K562 (cell line): ENCODE measurements at regions not wholly inside any gene's neighbourhood (a gene's known extent, or its start where the extent isn't known, plus 50 kb on each side); places are given as distances from the start of the nearest gene placed in this dataset.

Experiments
- ATAC-seq: fragments of 200-7000 bp; cut with Tn5 transposase; 3 replicates; pipeline ENCODE4 v1.9.1; 2020; ENCODE audit warnings: moderate library complexity
- BruUV-seq: library from RNA; stranded (reverse); fragments of 400-500 nt; replicated peaks from 2 replicates; lab custom pipeline; 2021; lab: Mats Ljungman, UMichigan
- CTCF ChIA-PET: fragments of 300-600 bp; formaldehyde crosslinking; extraction: SDS; loops from one replicate; lab custom pipeline; 2021; ENCODE audit warnings: low intra/inter-chr PET ratio; lab: Yijun Ruan, JAX
- POLR2A ChIA-PET: fragments of 300-600, 350-650 bp; sonication (Branson Sonifier 250); formaldehyde crosslinking; extraction: SDS; loops from one replicate; lab custom pipeline; 2021; ENCODE audit warnings: antibody characterized with exemption, inconsistent platforms; lab: Yijun Ruan, JAX
- DNase-seq, 4 experiments: peaks; one replicate each; pipeline versions ENCODE4 v3.0.0 to v3.0.0-alpha.2; 2011 to 2018; ENCODE audit warnings: low spot score in 3 of 4, mixed read lengths in 3 of 4; ENCODE audit errors: extremely low read depth in 1 of 4
- FAIRE-seq: peaks from 2 replicates; lab custom pipeline; 2011; peaks lifted over from hg19 to GRCh38; lab: Jason Lieb, UNC
- H2AFZ ChIP-seq: 2 replicates; pipeline ENCODE4 v1.6.0; 2011; ENCODE audit warnings: low read depth, low read length, control low read depth, inconsistent platforms
- H3K27ac ChIP-seq: fragments of 200-600 bp; 3 replicates; pipeline ENCODE4 v1.8.0; 2011; ENCODE audit warnings: low read depth, mild to moderate bottlenecking, control low read depth, inconsistent platforms, low read length, moderate library complexity, mixed read lengths; ENCODE audit errors: extremely low read depth
- H3K27me3 ChIP-seq, 2 experiments: fragments of 300-600 bp in 1 of 2; 2 replicates in 1 of 2; 3 replicates in 1 of 2; pipeline versions ENCODE4 v1.6.0 to v1.8.0; 2011; ENCODE audit warnings: inconsistent platforms in 2 of 2, low read length in 2 of 2, mild to moderate bottlenecking in 1 of 2, mixed read lengths in 1 of 2, moderate library complexity in 1 of 2; ENCODE audit not compliant: control insufficient read depth in 2 of 2, insufficient read depth in 2 of 2
- H3K36me3 ChIP-seq: fragments of 300-600 bp; 3 replicates; pipeline ENCODE4 v1.8.0; 2011; ENCODE audit warnings: mild to moderate bottlenecking, low read length, inconsistent platforms; ENCODE audit not compliant: control insufficient read depth, insufficient read depth
- H3K4me1 ChIP-seq, 2 experiments: fragments of 200-600 bp in 1 of 2; replicated peaks in 1 of 2; 2 replicates in 1 of 2; 3 replicates in 1 of 2; pipeline versions ENCODE4 v1.5.1 to v1.8.0; 2011; ENCODE audit warnings: inconsistent platforms in 2 of 2, low read length in 2 of 2, mild to moderate bottlenecking in 1 of 2, mixed read lengths in 1 of 2, moderate library complexity in 1 of 2; ENCODE audit not compliant: control insufficient read depth in 2 of 2, insufficient read depth in 2 of 2
- H3K4me2 ChIP-seq: 2 replicates; pipeline ENCODE4 v1.6.1; 2011; ENCODE audit warnings: low read length, control low read depth, inconsistent platforms, mixed read lengths; ENCODE audit not compliant: insufficient read depth
- H3K4me3 ChIP-seq: fragments of 200-600 bp; sonication (generic), shearing (Covaris generic); 2 replicates; pipeline ENCODE4 v1.5.1; 2016; ENCODE audit warnings: control low read depth, inconsistent platforms
- H3K79me2 ChIP-seq: fragments of 200-600 bp; 3 replicates; pipeline ENCODE4 v1.8.0; 2011; ENCODE audit warnings: low read length, inconsistent platforms; ENCODE audit not compliant: control insufficient read depth, insufficient read depth
- H3K9ac ChIP-seq, 2 experiments: 2 replicates each; pipeline versions ENCODE4 v1.6.0 to v1.6.1; 2011; ENCODE audit warnings: low read depth in 2 of 2, low read length in 2 of 2, control low read depth in 1 of 2, inconsistent platforms in 1 of 2, mild to moderate bottlenecking in 1 of 2, mixed read lengths in 1 of 2; ENCODE audit not compliant: insufficient read depth in 1 of 2
- H3K9me1 ChIP-seq: one replicate; pipeline ENCODE4 v1.6.0; 2011; ENCODE audit warnings: inconsistent platforms, mild to moderate bottlenecking, low read length, moderate library complexity; ENCODE audit not compliant: control insufficient read depth, insufficient read depth
- H3K9me3 ChIP-seq: replicated peaks from 2 replicates; pipeline ENCODE4 v1.5.1; 2011; ENCODE audit warnings: low read depth, low read length, inconsistent platforms; ENCODE audit not compliant: control insufficient read depth, insufficient read depth
- H4K20me1 ChIP-seq: replicated peaks from 2 replicates; pipeline ENCODE4 v1.6.1; 2011; ENCODE audit warnings: low read length, inconsistent platforms, mixed read lengths; ENCODE audit not compliant: control insufficient read depth, insufficient read depth
- CHD2 ChIP-seq: IDR thresholded peaks from 2 replicates; pipeline ENCODE4 v1.6.1; 2011; ENCODE audit warnings: low read depth, low read length
- EGR1 ChIP-seq: fragments of 450-650 bp; conservative IDR thresholded peaks from 2 replicates; pipeline ENCODE4 v1.6.1; 2017; ENCODE audit warnings: mild to moderate bottlenecking
- FOS ChIP-seq: IDR thresholded peaks from 3 replicates; pipeline ENCODE4 v1.6.1; 2011; ENCODE audit not compliant: insufficient read length; ENCODE audit errors: extremely low read depth
- FOXA3 ChIP-seq, 2 experiments: fragments of 450-650 bp in 1 of 2; sonication (generic) in 1 of 2; formaldehyde crosslinking; IDR thresholded peaks in 1 of 2; conservative IDR thresholded peaks in 1 of 2; 2 replicates each; pipeline versions ENCODE4 v1.4.0 to v1.8.0; 2020 to 2022; ENCODE audit warnings: mild to moderate bottlenecking in 2 of 2, missing genetic modification reagents in 1 of 2
- GTF2F1 ChIP-seq: IDR thresholded peaks from 2 replicates; pipeline ENCODE4 v1.6.1; 2011; ENCODE audit warnings: low read depth, low read length, improper control_type of control experiment
- HSF4 ChIP-seq: fragments of 250-450 bp; sonication (Bioruptor Pico); IDR thresholded peaks from 2 replicates; pipeline ENCODE4 v2.1.2; 2022; ENCODE audit warnings: mild to moderate bottlenecking, moderate library complexity, borderline replicate concordance
- MBD2 ChIP-seq: sonication (generic); IDR thresholded peaks from 2 replicates; pipeline ENCODE4 v1.6.1; 2016; ENCODE audit warnings: low read depth, borderline replicate concordance
- NCOA6 ChIP-seq: fragments of 450-650 bp; IDR thresholded peaks from 2 replicates; pipeline ENCODE4 v1.6.1; 2017; ENCODE audit warnings: mild to moderate bottlenecking
- NR1H2 ChIP-seq: sonication (generic); formaldehyde crosslinking; IDR thresholded peaks from 2 replicates; pipeline ENCODE4 v1.4.0; 2020; ENCODE audit warnings: mild to moderate bottlenecking, missing genetic modification reagents
- POU5F1 ChIP-seq: fragments of 150-350 bp; IDR thresholded peaks from 2 replicates; pipeline ENCODE4 v1.6.1; 2014; ENCODE audit warnings: borderline replicate concordance, low read length, low read depth, mild to moderate bottlenecking; ENCODE audit not compliant: partially characterized antibody
- PREB ChIP-seq: sonication (generic); formaldehyde crosslinking; IDR thresholded peaks from 2 replicates; pipeline ENCODE4 v1.8.1; 2023; ENCODE audit warnings: mild to moderate bottlenecking, missing genetic modification reagents
- RFX5 ChIP-seq: IDR thresholded peaks from 2 replicates; pipeline ENCODE4 v1.6.1; 2011; ENCODE audit warnings: low read depth, mild to moderate bottlenecking, improper control_type of control experiment, low read length
- RUNX1 ChIP-seq: sonication (generic); IDR thresholded peaks from 2 replicates; pipeline ENCODE4 v1.6.1; 2016; ENCODE audit warnings: antibody characterized with exemption, low read depth
- SMAD3 ChIP-seq: fragments of 450-650 bp; formaldehyde crosslinking; conservative IDR thresholded peaks from 2 replicates; pipeline ENCODE4 v1.4.0; 2020; ENCODE audit warnings: mild to moderate bottlenecking
- SPI1 ChIP-seq: IDR thresholded peaks from 2 replicates; pipeline ENCODE4 v1.6.1; 2011; ENCODE audit warnings: low read depth, low read length, control low read depth, borderline replicate concordance
- STAT5B ChIP-seq: fragments of 250-450 bp; sonication (Bioruptor Pico); IDR thresholded peaks from 2 replicates; pipeline ENCODE4 v1.8.0; 2021; ENCODE audit warnings: mild to moderate bottlenecking, inconsistent platforms
- TAF9B ChIP-seq: fragments of 450-650 bp; IDR thresholded peaks from 2 replicates; pipeline ENCODE4 v1.6.1; 2018; ENCODE audit warnings: mild to moderate bottlenecking; ENCODE audit not compliant: partially characterized antibody
- TBP ChIP-seq: optimal IDR thresholded peaks from 2 replicates; pipeline ENCODE3; 2011; ENCODE audit warnings: low read depth, low read length, improper control_type of control experiment
- ZBED1 ChIP-seq: IDR thresholded peaks from 2 replicates; pipeline ENCODE4 v1.6.1; 2014
- ZFP36 ChIP-seq: fragments of 150-350 bp; IDR thresholded peaks from 2 replicates; pipeline ENCODE4 v1.6.1; 2018; ENCODE audit warnings: low read length, low read depth; ENCODE audit not compliant: partially characterized antibody
- ZNF639 ChIP-seq, 2 experiments: fragments of 200-800 bp in 1 of 2; sonication (Bioruptor generic) in 1 of 2; sonication (generic) in 1 of 2; formaldehyde crosslinking in 1 of 2; IDR thresholded peaks in 1 of 2; conservative IDR thresholded peaks in 1 of 2; 2 replicates each; pipeline versions ENCODE4 v1.5.0 to v1.6.1; 2016 to 2020; ENCODE audit warnings: missing compliant biosample characterization in 1 of 2, missing genetic modification characterization in 1 of 2, missing genetic modification reagents in 1 of 2
- ZNF740 ChIP-seq, 3 experiments: fragments of 200-800 bp in 1 of 3; sonication (Bioruptor generic) in 1 of 3; sonication (generic) in 1 of 3; formaldehyde crosslinking in 1 of 3; IDR thresholded peaks; 2 replicates each; pipeline versions ENCODE4 v1.6.1 to v1.8.0; 2016 to 2022; ENCODE audit warnings: mild to moderate bottlenecking in 2 of 3, missing compliant biosample characterization in 2 of 3, missing genetic modification characterization in 2 of 3, missing genetic modification reagents in 1 of 3
- in situ Hi-C: fragments of 300-500 bp; cut with MboI; formaldehyde crosslinking; loops from 4 replicates; pipeline ENCODE4 v1.15.0; 2018; ENCODE audit warnings: inconsistent platforms, mixed read lengths
- intact Hi-C: fragments of 100-400 bp; cut with micrococcal nuclease; formaldehyde crosslinking; loops from 2 replicates; pipeline ENCODE4 v1.14.2; 2022

GRCh38 chr14:87079416-87079815 is 913.6 kb downstream of the GALC start (continued):
- TF ChIP-seq HSF4 (no peak), POU5F1 (no peak), ZFP36 (no peak)

- Histone ChIP-seq H4K20me1 (no peaks in the 10 kb centered on the region), H3K9me1 (no peaks in the 10 kb centered on the region), H3K27me3 (no peaks in the 10 kb centered on the region), H3K4me3 (no peak overlapping the region), H2AFZ (no peak overlapping the region), H3K9me3 (no peaks in the 10 kb centered on the region), H3K9ac (no peak overlapping the region), H3K4me2 (no peak overlapping the region), H3K27ac (no peak overlapping the region), H3K36me3 (no peaks in the 10 kb centered on the region)
- intact Hi-C loops = no loop called here
- no peak for ATAC-seq
- BruUV-seq = no TSS peak
- CTCF ChIA-PET = no interaction called here
- in situ Hi-C loops = no loop called here
- FAIRE-seq = no peak
- TF ChIP-seq ZBED1 (no peak), SMAD3 (CRISPR knock-in tag) (no peak), PREB (CRISPR knock-in tag) (no peak), RUNX1 (no peak), FOS (no peak), RFX5 (no peak), EGR1 (no peak), TAF9B (no peak), NR1H2 (CRISPR knock-in tag) (no peak), SPI1 (no peak), GTF2F1 (no peak), MBD2 (no peak), ZNF740 (CRISPR knock-in tag; IDR thresholded peaks at IDR 0.05) (no peak), ZNF740 (tag; IDR thresholded peaks at IDR 0.05) (no peak), TBP (no peak), NCOA6 (no peak), FOXA3 (CRISPR knock-in tag; conservative IDR thresholded peaks at IDR 0.05 in 1 of 2, IDR thresholded peaks at IDR 0.05 in 1 of 2) (no peak), STAT5B (no peak), CHD2 (no peak), ZNF639 (CRISPR knock-in tag; conservative IDR thresholded peaks at IDR 0.05 in 1 of 2, IDR thresholded peaks at IDR 0.05 in 1 of 2) (no peak)
- TF ChIP-seq, all 486 proteins: peak for 0
- DNase-seq = no peak
- Histone ChIP-seq H3K79me2 (no peaks in the 10 kb centered on the region), H3K4me1 (no peaks in the 10 kb centered on the region)
- POLR2A ChIA-PET = no interaction called here
These were observed 916.1 kb downstream of the GALC start for GRCh38 chr14:87076922-87077321.
